ENCODE measurements at regions not wholly inside any gene's neighbourhood (a gene's known extent, or its start where the extent isn't known, plus 50 kb on each side); places are given as distances from the start of the nearest gene placed in this dataset.

DNA sequence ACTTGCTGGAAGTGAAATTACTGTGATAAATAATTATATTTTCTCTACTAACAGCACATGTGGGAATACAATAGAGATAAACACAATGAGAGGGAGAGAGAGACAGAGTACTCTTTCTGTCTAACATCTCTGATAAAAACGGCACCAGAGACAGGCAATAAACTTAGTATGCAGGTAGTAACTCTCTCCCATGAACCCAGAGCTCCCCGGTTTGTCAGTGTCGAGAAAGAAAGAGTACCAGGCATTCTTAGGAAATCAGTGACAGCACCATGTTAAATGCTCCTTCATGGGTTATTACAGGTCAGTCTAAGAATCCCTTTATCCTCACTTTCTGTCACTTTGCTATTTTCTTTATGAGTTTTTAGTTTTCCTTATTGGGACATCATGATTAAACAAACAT lies 110.7 kb upstream of the EPHA3 start:
- H3K9me3 ChIP-seq (replicated peaks; ENCODE audit: insufficient read depth, low read length) = no peaks in the 10 kb centered on the region
- H2AFZ ChIP-seq (ENCODE audit: low read length) = no peak overlapping the region
- no peak overlapping the region for H3K4me3 ChIP-seq (ENCODE audit: low read length)
- no peaks in the 10 kb centered on the region for H3F3A ChIP-seq (ENCODE audit: insufficient read depth, low read length)
- no peak for DNase-seq
- H3K9ac ChIP-seq (ENCODE audit: low read length) = no peak overlapping the region
- H3K27me3 ChIP-seq (replicated peaks; ENCODE audit: insufficient read depth, low read length) = no peaks in the 10 kb centered on the region
- H3K27ac ChIP-seq (ENCODE audit: low read length) = no peak overlapping the region
- TF ChIP-seq EZH2phosphoT487 (IDR thresholded peaks at IDR 0.05; ENCODE audit: low read length) = no peak
- TF ChIP-seq EZH2 (optimal IDR thresholded peaks at IDR 0.05; ENCODE audit: low read depth, low read length) = no peak
- TF ChIP-seq, protein P1, sequence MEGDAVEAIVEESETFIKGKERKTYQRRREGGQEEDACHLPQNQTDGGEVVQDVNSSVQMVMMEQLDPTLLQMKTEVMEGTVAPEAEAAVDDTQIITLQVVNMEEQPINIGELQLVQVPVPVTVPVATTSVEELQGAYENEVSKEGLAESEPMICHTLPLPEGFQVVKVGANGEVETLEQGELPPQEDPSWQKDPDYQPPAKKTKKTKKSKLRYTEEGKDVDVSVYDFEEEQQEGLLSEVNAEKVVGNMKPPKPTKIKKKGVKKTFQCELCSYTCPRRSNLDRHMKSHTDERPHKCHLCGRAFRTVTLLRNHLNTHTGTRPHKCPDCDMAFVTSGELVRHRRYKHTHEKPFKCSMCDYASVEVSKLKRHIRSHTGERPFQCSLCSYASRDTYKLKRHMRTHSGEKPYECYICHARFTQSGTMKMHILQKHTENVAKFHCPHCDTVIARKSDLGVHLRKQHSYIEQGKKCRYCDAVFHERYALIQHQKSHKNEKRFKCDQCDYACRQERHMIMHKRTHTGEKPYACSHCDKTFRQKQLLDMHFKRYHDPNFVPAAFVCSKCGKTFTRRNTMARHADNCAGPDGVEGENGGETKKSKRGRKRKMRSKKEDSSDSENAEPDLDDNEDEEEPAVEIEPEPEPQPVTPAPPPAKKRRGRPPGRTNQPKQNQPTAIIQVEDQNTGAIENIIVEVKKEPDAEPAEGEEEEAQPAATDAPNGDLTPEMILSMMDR (IDR thresholded peaks at IDR 0.05; ENCODE audit: low read length) = no peak
- H3K4me1 ChIP-seq (ENCODE audit: low read length) = no peaks in the 10 kb centered on the region
- H3K4me2 ChIP-seq (ENCODE audit: low read depth, low read length) = no peak overlapping the region
- H3K79me2 ChIP-seq (ENCODE audit: low read length) = no peaks in the 10 kb centered on the region
- H4K20me1 ChIP-seq (ENCODE audit: insufficient read depth, low read length) = no peaks in the 10 kb centered on the region
- no peaks in the 10 kb centered on the region for H3K9me2 ChIP-seq (replicated peaks; ENCODE audit: insufficient read depth, low read length)
- H3K36me3 ChIP-seq (replicated peaks; ENCODE audit: insufficient read depth, low read length) = no peaks in the 10 kb centered on the region

GRCh38 chr3:88997260-88997659 lies 110.2 kb upstream of the EPHA3 start:
- no peaks in the 10 kb centered on the region for H3K79me2 ChIP-seq (ENCODE audit: low read length)
- H3K36me3 ChIP-seq (replicated peaks; ENCODE audit: insufficient read depth, low read length) = no peaks in the 10 kb centered on the region
- H2AFZ ChIP-seq (ENCODE audit: low read length) = no peak overlapping the region
- no peak for DNase-seq
- H3F3A ChIP-seq (ENCODE audit: insufficient read depth, low read length) = no peaks in the 10 kb centered on the region
- no peak overlapping the region for H3K9ac ChIP-seq (ENCODE audit: low read length)
- H3K9me2 ChIP-seq (replicated peaks; ENCODE audit: insufficient read depth, low read length) = no peaks in the 10 kb centered on the region
- no peak overlapping the region for H3K4me3 ChIP-seq (ENCODE audit: low read length)
- H3K9me3 ChIP-seq (replicated peaks; ENCODE audit: insufficient read depth, low read length) = no peaks in the 10 kb centered on the region
- no peaks in the 10 kb centered on the region for H3K27me3 ChIP-seq (replicated peaks; ENCODE audit: insufficient read depth, low read length)
- no peaks in the 10 kb centered on the region for H3K4me1 ChIP-seq (ENCODE audit: low read length)
- H4K20me1 ChIP-seq (ENCODE audit: insufficient read depth, low read length) = no peaks in the 10 kb centered on the region
- no peak overlapping the region for H3K27ac ChIP-seq (ENCODE audit: low read length)
- no peak for TF ChIP-seq EZH2phosphoT487 (IDR thresholded peaks at IDR 0.05; ENCODE audit: low read length)
- H3K4me2 ChIP-seq (ENCODE audit: low read depth, low read length) = no peak overlapping the region

- Histone ChIP-seq H3K79me2 (ENCODE audit: low read length) (no peaks in the 10 kb centered on the region), H3K4me3 (ENCODE audit: low read length) (no peak overlapping the region), H3F3A (ENCODE audit: insufficient read depth, low read length) (no peaks in the 10 kb centered on the region), H3K36me3 (replicated peaks; ENCODE audit: insufficient read depth, low read length) (no peaks in the 10 kb centered on the region), H3K9me3 (replicated peaks; ENCODE audit: insufficient read depth, low read length) (no peaks in the 10 kb centered on the region), H2AFZ (ENCODE audit: low read length) (no peak overlapping the region), H3K4me1 (ENCODE audit: low read length) (no peaks in the 10 kb centered on the region), H3K9ac (ENCODE audit: low read length) (no peak overlapping the region), H3K27ac (ENCODE audit: low read length) (no peak overlapping the region), H3K27me3 (replicated peaks; ENCODE audit: insufficient read depth, low read length) (no peaks in the 10 kb centered on the region), H3K4me2 (ENCODE audit: low read depth, low read length) (no peak overlapping the region), H3K9me2 (replicated peaks; ENCODE audit: insufficient read depth, low read length) (no peaks in the 10 kb centered on the region), H4K20me1 (ENCODE audit: insufficient read depth, low read length) (no peaks in the 10 kb centered on the region)
- no peak for DNase-seq
- TF ChIP-seq EZH2 (optimal IDR thresholded peaks at IDR 0.05; ENCODE audit: low read depth, low read length) = no peak
- TF ChIP-seq EZH2phosphoT487 (IDR thresholded peaks at IDR 0.05; ENCODE audit: low read length) = no peak
- TF ChIP-seq, protein P1 (IDR thresholded peaks at IDR 0.05; ENCODE audit: low read length) = no peak
Observed at GRCh38 chr3:89000886-89001285, 106.5 kb upstream of the EPHA3 start.

DNA sequence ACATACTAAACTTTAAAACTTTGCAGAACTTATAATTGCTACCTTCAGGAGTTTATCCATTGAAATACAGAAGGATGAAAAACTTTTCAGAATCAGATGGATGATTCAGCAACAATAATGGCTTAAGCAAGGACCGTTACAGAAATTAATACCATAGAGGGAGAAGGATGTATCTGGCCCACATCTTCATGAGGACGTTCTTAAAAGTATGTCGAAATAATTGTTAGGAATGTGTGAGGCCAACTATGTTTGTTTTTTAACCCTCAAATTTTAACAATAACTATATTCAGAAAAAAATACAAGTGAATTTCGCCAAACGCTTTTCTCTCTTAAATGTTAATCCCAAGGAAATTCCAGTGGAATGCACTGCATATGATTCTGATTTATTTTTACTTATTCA lies 105.2 kb upstream of the EPHA3 start:
- DNase-seq = no peak
- no peak overlapping the region for H3K27ac ChIP-seq (ENCODE audit: low read length)
- H3K9ac ChIP-seq (ENCODE audit: low read length) = no peak overlapping the region
- H3K36me3 ChIP-seq (replicated peaks; ENCODE audit: insufficient read depth, low read length) = no peaks in the 10 kb centered on the region
- no peaks in the 10 kb centered on the region for H3K9me3 ChIP-seq (replicated peaks; ENCODE audit: insufficient read depth, low read length)
- no peaks in the 10 kb centered on the region for H3K4me1 ChIP-seq (ENCODE audit: low read length)
- H2AFZ ChIP-seq (ENCODE audit: low read length) = no peak overlapping the region
- TF ChIP-seq, protein P1 (IDR thresholded peaks at IDR 0.05; ENCODE audit: low read length) = no peak
- TF ChIP-seq EZH2 (optimal IDR thresholded peaks at IDR 0.05; ENCODE audit: low read depth, low read length) = no peak
- TF ChIP-seq EZH2phosphoT487 (IDR thresholded peaks at IDR 0.05; ENCODE audit: low read length) = no peak
- H3K27me3 ChIP-seq (replicated peaks; ENCODE audit: insufficient read depth, low read length) = no peaks in the 10 kb centered on the region
- no peak overlapping the region for H3K4me2 ChIP-seq (ENCODE audit: low read depth, low read length)
- no peaks in the 10 kb centered on the region for H3K79me2 ChIP-seq (ENCODE audit: low read length)
- H3K9me2 ChIP-seq (replicated peaks; ENCODE audit: insufficient read depth, low read length) = no peaks in the 10 kb centered on the region
- H3F3A ChIP-seq (ENCODE audit: insufficient read depth, low read length) = no peaks in the 10 kb centered on the region
- H4K20me1 ChIP-seq (ENCODE audit: insufficient read depth, low read length) = no peaks in the 10 kb centered on the region
- no peak overlapping the region for H3K4me3 ChIP-seq (ENCODE audit: low read length)

Data from MM.1S (cell line).